Left forelimb (tissue), 1 donor: ENCODE measurements at regions not wholly inside any gene's neighbourhood (a gene's known extent, or its start where the extent isn't known, plus 50 kb on each side); places are given as distances from the start of the nearest gene placed in this dataset.
"Not testable (repeated sequence)": the region's sequence is repeated elsewhere in the genome, so short reads cannot be mapped to it uniquely, and the experiment has no call there.

Experiments used
- DNase-seq: peaks from one replicate; pipeline ENCODE4 v3.0.0-alpha.2; 2018; ENCODE audit warnings: low spot score

DNA sequence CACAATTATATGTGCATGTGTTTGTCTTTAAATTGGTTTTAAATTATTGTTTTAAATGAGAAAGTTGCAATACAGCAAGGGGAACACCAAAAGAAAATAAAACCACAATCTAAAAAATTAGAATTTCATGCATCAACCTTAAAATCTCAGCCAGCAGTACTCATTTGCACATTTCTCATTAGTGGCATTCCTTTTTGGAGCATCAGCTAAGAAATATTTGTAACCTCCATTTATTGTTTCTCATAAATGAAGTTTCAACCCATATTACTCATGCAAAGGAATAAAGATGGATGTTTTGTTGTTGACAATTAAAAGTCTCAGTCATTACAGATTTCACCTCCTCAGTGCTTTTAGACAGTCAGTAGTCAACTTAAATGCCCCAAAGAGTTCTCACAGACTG lies 160.1 kb downstream of the TBX15 start:
- no peak for DNase-seq

DNA sequence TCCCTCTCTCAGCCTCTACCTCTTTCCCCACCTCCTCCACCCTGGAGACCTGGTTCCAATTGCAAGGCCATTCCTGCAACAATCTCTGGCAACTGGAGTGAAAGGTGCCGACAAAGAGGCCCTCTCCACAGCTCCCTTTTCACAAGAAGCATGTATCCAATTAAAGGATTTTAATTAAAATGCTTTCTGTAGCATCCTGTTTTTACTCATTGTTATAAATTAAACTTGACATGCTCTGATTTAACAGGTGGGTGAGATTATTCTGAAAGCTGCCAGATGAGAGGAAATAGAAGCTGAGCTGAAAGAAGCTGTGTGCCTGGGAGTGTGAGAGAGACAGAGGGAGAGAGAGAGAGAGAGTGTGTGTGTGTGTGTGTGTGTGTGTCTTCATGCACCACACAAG lies 160.5 kb downstream of the TBX15 start:
- DNase-seq, result no peak

DNA sequence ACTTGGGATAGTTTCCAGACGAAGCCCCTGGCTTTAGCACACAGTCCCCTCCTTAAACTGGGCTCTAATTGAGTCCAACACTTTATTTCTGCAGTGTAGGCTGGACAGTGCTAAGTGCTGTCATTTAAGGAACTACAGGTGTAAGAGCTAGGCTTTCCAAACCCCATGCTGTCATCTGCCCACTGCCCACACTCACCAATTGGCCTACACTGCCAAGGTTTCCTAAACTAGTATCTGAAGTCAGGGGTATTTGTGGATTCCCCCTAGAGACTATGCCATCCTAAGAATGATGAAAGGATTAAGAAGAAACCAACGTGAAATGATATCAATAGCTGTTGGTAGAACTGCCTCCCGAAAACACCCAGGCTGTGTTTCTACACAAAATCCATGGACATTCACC lies 160.9 kb downstream of the TBX15 start:
- DNase-seq, result no peak

DNA sequence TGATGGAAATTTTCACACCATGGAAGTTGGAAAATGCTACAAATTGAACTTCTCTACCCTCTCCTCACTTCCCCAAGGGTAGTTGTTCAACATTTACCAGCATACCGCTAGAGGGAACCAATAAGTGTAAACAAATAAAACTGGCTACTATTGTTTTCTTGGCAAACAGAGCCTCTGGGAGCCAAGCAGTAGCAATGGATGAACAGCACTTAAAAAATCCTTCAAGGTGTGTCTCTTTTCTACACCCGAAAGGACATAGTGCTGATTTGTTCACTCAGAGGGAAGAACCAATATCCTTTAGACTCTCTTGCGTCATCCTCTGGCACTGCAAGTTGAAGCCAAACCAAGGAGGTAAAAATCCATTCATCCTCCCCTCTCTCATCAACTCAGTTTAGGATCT lies 161.5 kb downstream of the TBX15 start:
- DNase-seq, result no peak

DNA sequence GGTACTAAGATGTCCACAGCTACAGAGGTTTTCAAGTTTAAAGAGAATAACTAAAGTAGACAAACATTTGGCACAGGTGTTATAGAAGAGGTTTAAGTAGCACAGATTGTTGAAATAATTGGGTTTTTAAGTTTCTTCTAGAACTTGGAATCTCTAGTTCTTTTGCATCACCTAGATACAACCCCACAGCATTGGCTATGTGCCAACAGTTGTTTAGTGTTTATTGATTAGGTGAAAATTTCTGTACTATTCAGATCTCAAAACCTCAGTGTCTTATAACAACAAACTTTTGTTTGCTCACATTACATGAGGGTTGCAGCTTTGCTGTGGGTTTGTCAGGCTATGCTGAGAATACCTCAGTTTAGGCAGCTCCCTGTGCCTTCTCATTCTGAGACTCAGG lies 162.5 kb downstream of the TBX15 start:
- no peak for DNase-seq

DNA sequence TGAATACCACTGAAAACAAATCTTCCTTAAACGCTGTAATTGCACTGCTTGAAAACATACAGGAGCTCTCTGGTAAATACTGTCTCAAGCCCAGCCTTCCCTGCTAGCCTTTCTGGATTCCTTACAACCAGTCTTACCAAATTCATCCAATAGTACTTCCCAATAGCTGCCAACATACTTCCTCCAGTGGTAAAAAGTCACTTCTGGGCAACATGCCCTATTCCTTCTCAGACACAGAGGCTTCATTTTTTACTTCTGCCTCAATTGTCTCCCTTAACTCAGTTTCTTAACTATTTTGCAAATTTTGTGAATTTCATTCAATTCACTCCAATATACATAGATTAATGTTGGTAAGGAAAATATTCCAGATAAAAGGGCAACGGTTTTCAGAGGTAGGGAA lies 166.3 kb downstream of the TBX15 start:
- DNase-seq, result no peak

DNA sequence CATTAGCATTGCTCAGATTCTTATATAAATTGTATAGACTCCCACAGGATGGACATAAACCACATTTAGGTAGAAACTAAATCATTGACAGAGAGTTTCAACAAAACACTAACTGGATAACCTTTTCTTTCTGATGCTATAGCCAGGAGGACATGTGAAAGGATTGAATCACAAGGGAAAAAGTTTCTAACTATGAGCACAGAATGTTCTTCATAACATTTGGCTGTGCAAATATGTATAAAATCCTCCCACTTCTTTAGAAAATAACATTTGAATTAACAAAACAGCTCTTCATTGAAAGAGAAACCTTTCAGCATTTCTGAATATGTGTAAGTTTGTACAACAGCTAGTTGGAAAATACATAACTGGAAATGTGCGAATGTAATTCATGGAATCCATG lies 167.3 kb downstream of the TBX15 start:
- DNase-seq, result no peak

DNA sequence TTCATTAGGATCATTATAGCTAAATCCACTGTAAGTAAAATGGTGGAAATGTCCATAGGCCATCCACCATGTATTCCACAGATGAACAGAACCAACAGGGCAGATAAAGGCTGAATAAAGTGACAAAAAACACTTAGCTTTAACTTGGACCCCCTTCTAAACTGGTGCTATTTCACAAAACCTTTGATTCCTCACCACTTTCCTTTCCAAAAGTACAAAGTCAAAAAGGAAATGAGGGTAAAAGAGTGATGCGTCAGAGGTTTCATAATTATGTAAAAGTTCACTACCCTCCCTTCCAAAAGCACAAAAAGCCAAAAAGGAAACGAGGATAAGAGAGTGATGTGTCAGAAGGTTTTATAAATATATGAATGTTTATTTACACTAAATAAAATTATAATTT lies 172.2 kb downstream of the TBX15 start:
- no peak for DNase-seq

DNA sequence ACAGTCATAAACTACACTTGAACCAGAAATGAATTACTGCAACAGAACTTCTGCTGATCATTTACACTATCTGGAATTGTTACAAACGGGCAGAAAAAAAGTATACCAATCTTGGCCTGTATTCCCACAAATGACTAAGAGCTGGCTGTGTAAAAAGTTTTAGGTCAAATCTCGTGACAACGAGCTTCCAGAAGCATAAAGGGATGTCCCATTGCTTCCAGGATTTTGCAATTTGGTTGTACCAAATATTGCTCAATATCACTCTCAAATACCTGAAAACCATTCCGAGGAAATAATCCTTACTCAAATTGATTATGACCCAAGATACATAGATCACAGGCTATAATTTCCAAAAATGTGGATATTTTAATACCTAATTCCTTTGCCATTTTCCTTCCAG lies 175.6 kb downstream of the TBX15 start:
- no peak for DNase-seq

DNA sequence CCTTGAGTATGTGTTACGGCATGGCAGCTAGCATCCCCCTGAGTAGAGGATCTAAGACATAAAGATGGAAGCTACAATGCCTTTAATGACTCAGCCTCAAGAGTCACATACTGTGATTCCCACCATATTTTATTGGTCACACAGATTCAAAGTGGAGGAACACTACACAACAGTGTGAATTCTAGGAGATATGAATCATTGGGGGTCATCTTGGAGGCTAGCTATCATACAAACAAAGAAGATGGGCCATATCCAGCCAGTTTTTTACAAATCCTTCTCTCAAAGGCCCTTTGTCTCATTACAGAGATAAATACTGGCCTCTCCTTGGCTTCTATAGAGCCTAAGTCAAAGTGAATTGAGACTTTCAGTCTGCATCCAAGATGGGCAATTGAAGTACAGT lies 177.0 kb downstream of the TBX15 start:
- DNase-seq, result no peak

DNA sequence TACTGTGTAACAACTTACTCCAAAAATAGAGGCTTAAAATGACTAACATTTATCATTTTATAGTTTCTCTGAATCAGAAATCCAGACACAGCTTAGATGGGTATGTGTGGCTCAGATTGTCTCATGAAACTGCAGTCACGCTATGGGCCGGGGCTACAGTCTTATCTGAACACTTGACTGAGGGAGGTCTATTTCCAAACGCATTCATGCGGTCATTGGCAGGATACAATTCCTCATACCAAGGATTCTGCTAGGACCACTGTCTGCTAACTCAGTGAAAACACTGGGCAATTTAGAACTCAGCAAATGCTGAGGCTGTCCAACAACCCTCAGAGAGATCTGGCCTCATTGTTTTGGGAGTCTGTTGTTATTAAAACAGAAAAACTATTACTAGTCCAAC lies 178.6 kb downstream of the TBX15 start:
- DNase-seq, result no peak

DNA sequence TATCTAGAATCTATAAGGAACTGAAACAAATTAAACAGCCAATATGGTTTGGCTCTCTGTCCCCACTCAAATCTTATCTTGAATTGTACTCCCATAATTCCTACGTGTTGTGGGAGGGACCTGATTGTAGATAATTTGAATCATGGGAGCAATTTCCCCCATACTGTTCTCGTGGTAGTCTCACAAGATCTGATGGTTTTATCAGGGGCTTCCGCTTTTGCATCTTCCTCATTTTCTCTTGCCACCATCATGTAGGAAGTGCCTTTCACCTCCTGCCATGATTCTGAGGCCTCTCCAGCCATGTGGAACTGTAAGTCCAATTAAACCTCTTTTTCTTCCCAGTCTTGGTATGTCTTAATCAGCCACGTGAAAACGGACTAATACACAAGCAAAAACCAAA lies 185.0 kb downstream of the TBX15 start:
- not testable (repeated sequence) for DNase-seq

DNA sequence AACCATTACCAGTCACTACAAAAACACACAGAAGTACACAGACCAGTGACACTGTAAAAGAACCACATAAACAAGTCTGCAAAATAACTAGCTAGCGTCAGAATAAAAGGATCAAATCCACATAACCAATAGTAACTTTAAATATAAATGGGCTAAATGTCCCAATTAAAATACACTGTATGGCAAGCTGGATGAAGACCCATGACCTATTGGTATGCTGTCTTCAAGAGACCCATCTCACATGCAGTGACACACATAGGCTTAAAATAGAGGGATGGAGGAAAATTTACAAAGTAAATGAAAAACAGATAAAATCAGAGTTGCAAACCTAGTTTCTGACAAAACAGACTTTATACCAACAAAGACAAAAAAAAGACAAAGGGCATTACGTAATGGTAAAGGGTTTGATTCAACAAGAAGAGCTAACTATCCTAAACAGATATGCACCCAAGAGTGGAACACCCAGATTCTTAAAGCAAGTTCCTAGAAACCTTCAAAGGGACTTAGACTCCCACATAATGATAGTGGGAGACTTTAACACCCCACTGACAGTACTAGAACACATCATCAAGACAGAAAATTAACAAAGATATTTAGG lies 196.9 kb downstream of the TBX15 start:
- DNase-seq, result no peak

DNA sequence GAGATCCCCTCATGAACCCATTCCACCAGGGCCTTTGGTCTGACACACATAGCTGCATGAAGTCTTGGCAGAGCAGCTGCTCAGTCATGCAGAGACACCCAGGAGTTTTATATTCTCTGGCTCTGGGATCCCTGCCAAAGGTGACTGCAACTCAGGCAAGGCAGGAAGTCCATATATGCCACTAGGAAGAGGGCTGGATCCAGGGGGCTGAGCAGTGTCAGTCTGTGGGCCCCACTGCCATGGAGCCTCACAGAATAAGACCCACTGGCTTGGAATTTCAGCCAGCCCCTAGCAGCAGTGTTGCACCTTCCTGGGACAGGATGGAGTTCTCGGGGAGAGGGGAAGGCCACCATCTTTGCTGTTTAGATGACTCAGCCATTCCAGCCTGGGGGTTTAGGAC lies 199.7 kb downstream of the TBX15 start:
- DNase-seq, result peak; percentile 60

DNA sequence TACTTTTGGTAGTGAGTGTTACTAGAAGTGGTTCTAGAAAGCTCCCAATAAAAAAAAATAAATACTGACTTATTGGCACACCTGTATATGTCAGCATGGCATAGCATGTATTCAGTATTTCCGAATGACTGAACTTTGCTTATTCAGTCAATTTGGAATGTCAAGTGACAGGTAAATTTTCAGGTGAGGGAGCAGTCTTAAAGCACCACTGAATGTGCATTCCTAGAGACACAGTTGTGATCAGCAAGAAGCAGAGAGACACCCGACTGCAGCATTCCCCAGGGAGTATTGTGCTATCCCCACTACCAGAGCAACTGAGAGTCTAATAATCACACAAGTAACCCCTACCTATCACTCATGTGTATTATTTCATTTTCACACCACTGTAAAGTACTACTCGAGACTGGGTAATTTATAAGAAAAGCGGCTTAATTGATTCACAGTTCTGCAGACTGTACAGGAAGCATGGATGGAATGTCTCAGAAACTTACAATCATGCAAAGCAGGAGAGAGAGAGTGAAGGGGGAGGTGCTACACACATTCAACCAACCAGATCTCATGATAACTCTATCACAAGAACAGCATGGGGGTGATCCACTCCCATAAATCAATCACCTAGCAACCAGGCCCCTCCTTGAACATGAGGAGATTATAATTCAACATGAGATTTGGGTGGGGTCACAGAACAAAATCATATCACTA lies 201.5 kb downstream of the TBX15 start:
- DNase-seq, result no peak

DNA sequence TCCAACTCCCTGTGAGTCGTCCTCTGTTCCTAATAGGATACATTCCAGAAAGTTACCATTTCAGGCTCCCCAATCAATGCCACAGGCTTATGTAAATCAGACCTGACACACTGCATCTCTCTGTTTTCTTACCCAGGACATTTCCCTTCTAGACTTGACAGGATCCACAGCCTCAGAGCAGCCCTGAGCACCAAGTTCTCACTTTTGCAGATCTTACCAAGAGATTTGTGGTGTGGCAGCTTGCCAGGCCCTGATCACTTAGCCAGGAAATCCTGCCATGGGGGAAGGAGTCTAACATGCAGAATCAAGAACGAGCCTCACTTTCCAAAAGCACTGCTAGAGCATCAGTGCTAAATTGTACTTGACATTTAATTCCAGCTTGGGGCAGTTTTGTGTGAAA lies 202.9 kb downstream of the TBX15 start:
- no peak for DNase-seq

DNA sequence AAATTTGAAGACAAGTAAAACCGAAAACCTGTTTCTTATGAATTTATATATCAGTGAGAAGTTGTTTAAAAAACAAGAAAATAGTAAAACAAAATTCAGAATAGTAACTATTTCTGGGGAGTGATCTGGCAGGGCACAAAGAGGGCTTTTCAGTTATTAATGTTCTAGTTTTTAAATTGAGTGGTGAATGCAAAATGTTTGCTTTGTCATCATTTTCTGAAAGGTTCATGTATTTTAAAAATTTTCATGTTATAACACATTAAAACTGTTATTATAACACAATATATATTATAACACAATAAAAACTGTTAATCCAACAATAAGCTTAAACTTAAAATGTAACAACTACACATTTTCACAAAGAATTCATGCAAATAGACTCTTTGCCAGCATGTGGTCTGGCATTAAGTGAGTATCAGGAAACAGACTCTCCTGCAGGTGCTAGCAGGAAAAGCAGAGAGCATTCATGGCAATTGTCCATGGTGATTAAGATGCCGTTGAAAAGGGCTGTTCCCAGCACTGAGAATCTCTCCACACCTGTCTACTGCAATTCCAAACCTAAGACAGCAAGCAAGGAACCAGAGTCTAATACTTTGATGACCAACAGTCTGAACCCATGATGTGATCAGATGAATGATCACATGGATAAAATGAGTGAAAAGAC lies 204.9 kb downstream of the TBX15 start:
- DNase-seq, result no peak

DNA sequence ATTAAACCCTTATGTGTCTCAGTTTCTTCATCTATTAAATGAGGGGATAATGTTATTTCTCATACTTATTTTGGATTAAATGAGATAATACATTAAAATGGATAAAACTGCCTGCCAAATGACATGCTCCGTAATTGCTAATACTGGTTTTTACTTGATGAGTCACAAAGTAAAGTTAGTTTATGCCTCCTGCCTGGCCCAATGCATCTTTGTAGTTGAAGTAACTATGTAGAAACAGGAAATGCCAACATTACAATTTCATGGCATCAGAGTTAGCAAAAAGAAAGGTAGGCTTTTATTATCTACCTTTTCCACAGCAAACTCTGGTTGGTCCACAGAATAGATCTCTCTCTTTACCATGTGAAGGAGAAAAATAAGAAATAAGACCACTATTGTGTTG lies 214.5 kb downstream of the TBX15 start:
- no peak for DNase-seq

DNA sequence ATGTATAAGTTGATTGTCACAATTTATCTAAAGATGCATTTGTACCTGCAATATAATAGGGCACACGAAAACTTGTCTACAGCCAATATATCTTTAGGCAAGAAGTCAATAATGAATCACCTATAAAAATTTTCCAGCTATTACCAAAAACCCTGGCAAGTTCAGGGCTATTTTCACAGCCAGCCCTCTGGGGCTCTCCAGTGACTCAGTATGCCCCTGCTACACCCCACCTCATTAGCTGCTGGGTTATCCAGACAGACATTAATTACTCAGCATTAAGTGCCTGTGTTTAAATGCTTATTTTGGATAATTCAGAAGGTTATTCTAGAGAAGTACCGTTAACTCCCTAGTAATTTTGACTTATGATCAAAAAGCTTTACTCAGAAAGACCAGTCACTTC lies 220.2 kb downstream of the TBX15 start:
- DNase-seq, result no peak

DNA sequence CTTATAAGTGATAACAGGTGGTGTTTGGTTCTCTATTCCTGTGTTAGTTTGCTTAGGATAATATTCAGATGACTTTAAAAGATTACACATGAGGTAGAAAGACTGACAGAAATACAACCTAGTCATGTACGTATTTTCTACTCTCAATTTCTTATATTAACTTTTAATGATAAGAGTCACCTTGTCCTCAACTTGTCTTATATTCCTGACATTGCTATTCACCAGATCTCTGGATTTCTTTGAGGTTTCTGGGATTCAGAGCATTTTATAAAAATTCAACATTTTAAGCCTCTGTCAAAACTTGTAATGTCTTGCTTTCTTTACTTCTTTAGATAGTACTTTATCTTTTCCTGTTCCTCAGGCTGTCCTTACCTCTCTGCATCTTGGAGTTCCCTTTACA lies 234.2 kb downstream of the TBX15 start:
- DNase-seq, result no peak

DNA sequence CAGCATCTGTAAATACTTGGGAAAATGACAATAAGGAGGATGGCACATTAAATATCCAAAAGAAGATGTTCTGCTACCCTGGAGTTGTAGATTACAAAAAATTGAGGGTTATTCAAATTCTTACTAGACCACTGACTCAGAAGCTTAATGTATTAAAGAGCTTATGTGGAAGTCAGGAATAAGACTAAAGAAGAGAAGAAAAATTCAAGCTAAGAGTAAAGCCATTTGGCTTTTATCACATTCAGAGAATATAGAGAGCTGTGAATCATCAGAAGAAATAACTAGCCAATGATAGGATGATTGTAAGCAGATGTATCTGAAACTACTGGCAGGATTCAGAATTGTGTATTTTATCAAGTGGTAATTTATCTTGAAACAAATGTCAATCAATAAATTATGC lies 237.0 kb downstream of the TBX15 start:
- DNase-seq, result no peak

DNA sequence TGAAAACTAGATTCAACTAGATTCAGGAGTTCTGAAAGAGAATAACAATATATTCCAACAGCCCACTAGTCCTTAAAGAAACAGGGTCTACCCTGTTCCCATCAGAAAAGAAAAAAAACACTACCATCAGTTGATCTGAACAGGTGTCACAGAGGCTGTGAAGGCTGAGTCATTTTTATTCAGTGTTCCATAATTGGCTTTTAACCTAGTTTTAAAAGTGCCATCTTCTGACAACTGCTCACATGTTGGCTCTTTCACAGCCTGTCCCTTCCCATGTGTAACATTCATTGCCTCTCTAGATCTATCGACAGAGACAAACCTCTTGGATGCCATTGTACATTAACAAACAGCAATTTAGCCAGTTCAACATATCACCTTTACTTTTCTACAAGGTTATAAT lies 243.7 kb downstream of the TBX15 start:
- no peak for DNase-seq

DNA sequence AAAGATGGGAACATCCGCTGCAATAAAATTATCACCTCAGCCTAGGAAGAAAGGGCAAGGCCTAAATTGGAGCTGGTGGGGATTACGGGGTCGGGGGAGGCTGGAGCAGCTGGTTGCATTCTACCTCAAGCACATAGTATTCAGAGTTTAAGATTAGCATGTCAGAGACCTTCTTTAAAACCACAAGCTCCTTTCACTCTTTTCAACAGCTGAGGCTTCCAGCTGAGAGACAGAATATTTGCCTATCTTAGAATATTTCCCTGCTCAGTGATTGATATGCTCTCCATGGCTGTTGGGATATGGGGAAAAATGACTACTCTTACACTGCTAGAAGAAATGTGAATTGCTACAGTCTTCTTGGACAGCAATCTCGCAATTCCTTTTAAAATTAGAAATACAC lies 248.6 kb downstream of the TBX15 start:
- DNase-seq, result no peak

DNA sequence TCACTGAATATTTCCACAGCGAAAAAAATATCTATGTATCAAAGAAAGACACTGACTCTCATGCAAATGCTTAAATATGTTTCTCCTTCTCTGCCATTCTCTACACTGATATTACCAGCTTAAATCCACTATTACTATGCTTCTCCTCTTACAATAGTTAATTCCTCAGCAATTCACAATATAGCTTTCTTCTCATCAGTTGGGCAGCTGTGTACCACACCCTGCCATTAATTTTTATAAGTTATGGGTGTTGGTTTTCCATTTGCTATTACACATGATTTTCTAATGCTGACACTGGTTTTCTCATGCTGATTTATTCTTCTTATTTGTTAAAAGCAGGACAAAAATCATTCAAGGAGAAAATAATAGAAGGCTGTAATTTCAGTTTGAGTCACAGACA lies 251.8 kb downstream of the TBX15 start:
- no peak for DNase-seq
